NT2/D1 (cell line): ENCODE measurements at regions not wholly inside any gene's neighbourhood (a gene's known extent, or its start where the extent isn't known, plus 50 kb on each side); places are given as distances from the start of the nearest gene placed in this dataset.

Experiments used
- SUZ12 ChIP-seq: IDR thresholded peaks from 2 replicates; pipeline ENCODE4 v1.6.1; 2011; ENCODE audit not compliant: insufficient read length, insufficient read depth; ENCODE audit errors: extremely low read depth
- YY1 ChIP-seq: IDR thresholded peaks from 2 replicates; pipeline ENCODE4 v1.6.1; 2011; ENCODE audit not compliant: insufficient read length, insufficient read depth
- ZNF274 ChIP-seq: IDR thresholded peaks from 2 replicates; pipeline ENCODE4 v1.6.1; 2011; ENCODE audit warnings: mild to moderate bottlenecking, low read depth, low read length

- TF ChIP-seq YY1 (no peak), ZNF274 (no peak), SUZ12 (no peak)
These were observed 690.7 kb downstream of the RWDD3 start for GRCh38 chr1:95924684-95925083.
